K562 (cell line): ENCODE measurements at regions not wholly inside any gene's neighbourhood (a gene's known extent, or its start where the extent isn't known, plus 50 kb on each side); places are given as distances from the start of the nearest gene placed in this dataset.
"Not testable (repeated sequence)": the region's sequence is repeated elsewhere in the genome, so short reads cannot be mapped to it uniquely, and the experiment has no call there.

Experiments
- EP300 ChIP-seq: IDR thresholded peaks from 2 replicates; pipeline ENCODE4 v1.6.1; 2012; ENCODE audit warnings: low read length, improper control_type of control experiment
- FOS ChIP-seq: IDR thresholded peaks from 3 replicates; pipeline ENCODE4 v1.6.1; 2011; ENCODE audit not compliant: insufficient read length; ENCODE audit errors: extremely low read depth
- STAT5B ChIP-seq: fragments of 250-450 bp; sonication (Bioruptor Pico); IDR thresholded peaks from 2 replicates; pipeline ENCODE4 v1.8.0; 2021; ENCODE audit warnings: mild to moderate bottlenecking, inconsistent platforms

GRCh38 chr9:42697146-42697545 is 513.7 kb downstream of the SPATA31A6 start:
- TF ChIP-seq EP300; FOS; STAT5B (CRISPR knock-in tag): not testable (repeated sequence)
